GM12872 (cell line): ENCODE measurements at regions not wholly inside any gene's neighbourhood (a gene's known extent, or its start where the extent isn't known, plus 50 kb on each side); places are given as distances from the start of the nearest gene placed in this dataset.

ENCODE experiments used
- CTCF ChIP-seq: IDR thresholded peaks from 3 replicates; pipeline ENCODE4 v1.5.1; 2011; ENCODE audit warnings: low read depth, mild to moderate bottlenecking, low read length, moderate library complexity; ENCODE audit not compliant: insufficient read depth

GRCh38 chr10:56082169-56082568, 278.9 kb downstream of the ZWINT start:
- TF ChIP-seq CTCF: no peak

- no peak for TF ChIP-seq CTCF
Observed at GRCh38 chr10:56068473-56069263, 292.4 kb downstream of the ZWINT start.

- no peak for TF ChIP-seq CTCF
Observed at GRCh38 chr10:56068040-56068439, 293.0 kb downstream of the ZWINT start.

- TF ChIP-seq CTCF: no peak
Observed at GRCh38 chr10:56063642-56064041, 297.4 kb downstream of the ZWINT start.

- TF ChIP-seq CTCF: no peak
Observed at GRCh38 chr10:56057860-56058259, 303.2 kb downstream of the ZWINT start.

- TF ChIP-seq CTCF: no peak
Observed at GRCh38 chr10:56035489-56035888, 325.6 kb downstream of the ZWINT start.

- TF ChIP-seq CTCF: no peak
Observed at GRCh38 chr10:56028298-56029132, 332.5 kb downstream of the ZWINT start.
